ENCODE measurements at regions not wholly inside any gene's neighbourhood (a gene's known extent, or its start where the extent isn't known, plus 50 kb on each side); places are given as distances from the start of the nearest gene placed in this dataset.

GRCh38 chr11:29842061-29842460, 174.8 kb downstream of the KCNA4 start:
- Histone ChIP-seq H3K4me3 (ENCODE audit: low read length) (no peak overlapping the region), H3K27me3 (ENCODE audit: control insufficient read depth in 1 of 2, insufficient read depth in 2 of 2, low read length in 2 of 2) (no peaks in the 10 kb centered on the region), H3K27ac (ENCODE audit: low read depth in 1 of 2, low read length in 2 of 2) (no peak overlapping the region), H3K9me3 (ENCODE audit: control insufficient read depth in 1 of 2, insufficient read depth in 1 of 2, low read length in 2 of 2) (no peaks in the 10 kb centered on the region), H3K36me3 (ENCODE audit: insufficient read depth, low read length) (no peaks in the 10 kb centered on the region), H3K4me1 (ENCODE audit: insufficient read depth, low read length) (no peaks in the 10 kb centered on the region)
- DNase-seq (no peak), ATAC-seq (ENCODE audit: poor library complexity) (no peak)
- Mint-ChIP-seq H3K4me1 (ENCODE audit: low read depth) (no peaks in the 10 kb centered on the region), H3K4me3 (no peak overlapping the region), H3K9me3 (peaks cover 3% of the 10 kb centered on the region), H3K36me3 (ENCODE audit: low read depth) (no peaks in the 10 kb centered on the region), H3K27me3 (no peaks in the 10 kb centered on the region), H3K27ac (no peak overlapping the region)
- ChIA-PET CTCF (no interaction called here), POLR2A (no interaction called here)
- intact Hi-C loops (cut with DNase I, micrococcal nuclease) = no loop called here
- TF ChIP-seq, protein P1, sequence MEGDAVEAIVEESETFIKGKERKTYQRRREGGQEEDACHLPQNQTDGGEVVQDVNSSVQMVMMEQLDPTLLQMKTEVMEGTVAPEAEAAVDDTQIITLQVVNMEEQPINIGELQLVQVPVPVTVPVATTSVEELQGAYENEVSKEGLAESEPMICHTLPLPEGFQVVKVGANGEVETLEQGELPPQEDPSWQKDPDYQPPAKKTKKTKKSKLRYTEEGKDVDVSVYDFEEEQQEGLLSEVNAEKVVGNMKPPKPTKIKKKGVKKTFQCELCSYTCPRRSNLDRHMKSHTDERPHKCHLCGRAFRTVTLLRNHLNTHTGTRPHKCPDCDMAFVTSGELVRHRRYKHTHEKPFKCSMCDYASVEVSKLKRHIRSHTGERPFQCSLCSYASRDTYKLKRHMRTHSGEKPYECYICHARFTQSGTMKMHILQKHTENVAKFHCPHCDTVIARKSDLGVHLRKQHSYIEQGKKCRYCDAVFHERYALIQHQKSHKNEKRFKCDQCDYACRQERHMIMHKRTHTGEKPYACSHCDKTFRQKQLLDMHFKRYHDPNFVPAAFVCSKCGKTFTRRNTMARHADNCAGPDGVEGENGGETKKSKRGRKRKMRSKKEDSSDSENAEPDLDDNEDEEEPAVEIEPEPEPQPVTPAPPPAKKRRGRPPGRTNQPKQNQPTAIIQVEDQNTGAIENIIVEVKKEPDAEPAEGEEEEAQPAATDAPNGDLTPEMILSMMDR (IDR thresholded peaks at IDR 0.05) = no peak

GRCh38 chr11:29826878-29827277, 190.0 kb downstream of the KCNA4 start:
- no peaks in the 10 kb centered on the region for H3K36me3 Mint-ChIP-seq (ENCODE audit: low read depth)
- H3K4me1 ChIP-seq (ENCODE audit: insufficient read depth, low read length) = no peaks in the 10 kb centered on the region
- intact Hi-C loops (cut with DNase I, micrococcal nuclease) = no loop called here
- H3K27me3 Mint-ChIP-seq = no peaks in the 10 kb centered on the region
- no peaks in the 10 kb centered on the region for H3K27me3 ChIP-seq (ENCODE audit: control insufficient read depth in 1 of 2, insufficient read depth in 2 of 2, low read length in 2 of 2)
- no peak for ATAC-seq (ENCODE audit: poor library complexity)
- H3K36me3 ChIP-seq (ENCODE audit: insufficient read depth, low read length) = no peaks in the 10 kb centered on the region
- TF ChIP-seq, protein P1 (IDR thresholded peaks at IDR 0.05) = no peak
- H3K4me3 ChIP-seq (ENCODE audit: low read length) = no peak overlapping the region
- H3K4me1 Mint-ChIP-seq (ENCODE audit: low read depth) = no peaks in the 10 kb centered on the region
- H3K9me3 Mint-ChIP-seq = peaks cover 11% of the 10 kb centered on the region
- H3K4me3 Mint-ChIP-seq = no peak overlapping the region
- CTCF ChIA-PET = no interaction called here
- no peak for DNase-seq
- no peak overlapping the region for H3K27ac ChIP-seq (ENCODE audit: low read depth in 1 of 2, low read length in 2 of 2)
- POLR2A ChIA-PET = no interaction called here
- peaks cover 0 to 11% of the 10 kb centered on the region in 2 experiments for H3K9me3 ChIP-seq (ENCODE audit: control insufficient read depth in 1 of 2, insufficient read depth in 1 of 2, low read length in 2 of 2)
- H3K27ac Mint-ChIP-seq = no peak overlapping the region

- ChIA-PET CTCF (no interaction called here), POLR2A (no interaction called here)
- no peaks in the 10 kb centered on the region for H3K4me1 ChIP-seq (ENCODE audit: insufficient read depth, low read length)
- no peak for ATAC-seq (ENCODE audit: poor library complexity)
- H3K36me3 ChIP-seq (ENCODE audit: insufficient read depth, low read length) = no peaks in the 10 kb centered on the region
- Mint-ChIP-seq H3K27ac (no peak overlapping the region), H3K4me3 (no peak overlapping the region), H3K27me3 (no peaks in the 10 kb centered on the region), H3K4me1 (ENCODE audit: low read depth) (no peaks in the 10 kb centered on the region), H3K9me3 (peaks cover 10% of the 10 kb centered on the region), H3K36me3 (ENCODE audit: low read depth) (no peaks in the 10 kb centered on the region)
- intact Hi-C loops (cut with DNase I, micrococcal nuclease) = no loop called here
- H3K9me3 ChIP-seq (ENCODE audit: control insufficient read depth in 1 of 2, insufficient read depth in 1 of 2, low read length in 2 of 2) = peaks cover 0 to 11% of the 10 kb centered on the region in 2 experiments
- no peak overlapping the region for H3K4me3 ChIP-seq (ENCODE audit: low read length)
- no peaks in the 10 kb centered on the region for H3K27me3 ChIP-seq (ENCODE audit: control insufficient read depth in 1 of 2, insufficient read depth in 2 of 2, low read length in 2 of 2)
- H3K27ac ChIP-seq (ENCODE audit: low read depth in 1 of 2, low read length in 2 of 2) = no peak overlapping the region
- TF ChIP-seq, protein P1 (IDR thresholded peaks at IDR 0.05) = no peak
- no peak for DNase-seq
These were observed 200.5 kb downstream of the KCNA4 start for GRCh38 chr11:29816359-29816758.

Data from CD4-positive, alpha-beta T cell (primary cell).